ENCODE measurements at regions not wholly inside any gene's neighbourhood (a gene's known extent, or its start where the extent isn't known, plus 50 kb on each side); places are given as distances from the start of the nearest gene placed in this dataset.

GRCh38 chr15:69686626-69687025 lies 234.0 kb downstream of the RPLP1 start:
- intact Hi-C loops (cut with DNase I): no loop called here
- Histone ChIP-seq H3K27ac (no peak overlapping the region), H3K9me3 (no peaks in the 10 kb centered on the region), H3K36me3 (no peaks in the 10 kb centered on the region), H3K4me3 (replicated peaks in 1 of 3) (no peak overlapping the region), H3K27me3 (no peaks in the 10 kb centered on the region), H3K4me1 (no peaks in the 10 kb centered on the region)
- no peak for TF ChIP-seq CTCF (IDR thresholded peaks at IDR 0.05)
- no peak for TF ChIP-seq POLR2A (IDR thresholded peaks at IDR 0.05)
- DNase-seq: no peak
- WGBS, 2 donors: 86 to 91% methylated on average over 7 of the region's 7 CpGs

- Histone ChIP-seq H3K4me1 (no peaks in the 10 kb centered on the region), H3K27me3 (no peaks in the 10 kb centered on the region), H3K36me3 (no peaks in the 10 kb centered on the region), H3K4me3 (replicated peaks in 1 of 3) (no peak overlapping the region), H3K27ac (no peak overlapping the region), H3K9me3 (no peaks in the 10 kb centered on the region)
- intact Hi-C loops (cut with DNase I): no loop called here
- no peak for TF ChIP-seq CTCF (IDR thresholded peaks at IDR 0.05)
- no peak for TF ChIP-seq POLR2A (IDR thresholded peaks at IDR 0.05)
- WGBS, 2 donors: 100% methylated on average over 1 of the region's 1 CpG
- DNase-seq: no peak
These were observed 236.5 kb downstream of the RPLP1 start for GRCh38 chr15:69689133-69689532.

DNA sequence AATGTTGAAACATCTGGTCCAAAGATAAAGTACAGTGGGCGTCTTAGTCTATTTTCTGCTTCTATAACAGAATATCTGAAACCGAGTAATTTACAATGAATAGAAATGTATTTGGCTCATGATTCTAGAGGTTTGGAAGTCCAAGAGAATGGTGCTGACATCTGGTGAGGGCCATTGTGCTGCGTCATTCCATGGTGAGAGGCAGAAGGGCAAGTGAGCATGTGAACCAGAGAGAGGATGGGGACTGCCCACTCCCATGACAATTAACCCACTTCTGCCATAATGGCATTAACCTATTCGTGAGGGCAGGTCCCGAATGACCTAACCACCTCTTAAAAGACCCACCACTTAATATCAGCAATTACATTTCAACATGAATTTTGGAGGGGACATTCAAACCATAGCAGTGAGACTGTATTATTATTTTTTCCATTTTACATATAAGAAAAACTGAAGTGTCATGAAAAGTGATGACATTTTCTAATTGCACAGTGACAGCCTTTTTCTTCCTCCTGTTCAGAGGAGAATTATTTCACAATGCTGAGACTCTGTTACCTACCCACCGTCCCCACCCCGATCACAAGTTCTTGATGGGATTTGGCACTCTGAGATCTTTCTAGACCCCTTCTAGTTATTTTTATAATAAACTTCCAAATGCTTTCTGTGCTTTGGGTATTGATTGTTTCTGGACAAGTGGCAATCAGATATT lies 238.8 kb downstream of the RPLP1 start:
- DNase-seq: no peak
- 89 to 91% methylated on average over 7 of the region's 7 CpGs for WGBS, 2 donors
- Histone ChIP-seq H3K4me1 (no peaks in the 10 kb centered on the region), H3K27ac (no peak overlapping the region), H3K36me3 (no peaks in the 10 kb centered on the region), H3K27me3 (no peaks in the 10 kb centered on the region), H3K4me3 (replicated peaks in 1 of 3) (no peak overlapping the region), H3K9me3 (no peaks in the 10 kb centered on the region)
- intact Hi-C loops (cut with DNase I): no loop called here
- TF ChIP-seq POLR2A (IDR thresholded peaks at IDR 0.05): no peak
- no peak for TF ChIP-seq CTCF (IDR thresholded peaks at IDR 0.05)

DNA sequence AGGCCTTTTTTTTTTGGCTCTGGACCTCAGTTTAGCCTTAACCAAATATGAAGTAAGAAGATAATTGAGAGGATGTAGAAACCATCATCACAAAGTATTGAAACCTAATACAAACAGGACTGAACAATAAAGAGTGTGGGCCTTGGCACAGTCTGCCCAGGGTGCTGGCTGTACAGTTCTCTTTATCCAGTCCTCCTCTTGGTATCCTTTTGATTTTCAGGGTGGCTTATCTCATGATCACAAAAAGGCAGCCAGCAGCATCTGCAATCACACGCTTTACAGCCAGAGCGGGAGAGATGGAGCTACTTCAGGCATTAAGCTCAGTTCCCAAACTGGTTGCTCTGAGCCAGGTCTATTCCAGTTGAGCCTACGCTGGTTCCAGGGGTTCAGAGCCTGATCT lies 239.7 kb downstream of the RPLP1 start:
- no peaks in the 10 kb centered on the region for H3K4me1 ChIP-seq
- 91 to 97% methylated on average over 3 of the region's 3 CpGs for WGBS, 2 donors
- H3K36me3 ChIP-seq: no peaks in the 10 kb centered on the region
- H3K4me3 ChIP-seq (replicated peaks in 1 of 3): no peak overlapping the region
- no peak overlapping the region for H3K27ac ChIP-seq
- no peak for TF ChIP-seq CTCF (IDR thresholded peaks at IDR 0.05)
- TF ChIP-seq POLR2A (IDR thresholded peaks at IDR 0.05): no peak
- intact Hi-C loops (cut with DNase I): no loop called here
- H3K9me3 ChIP-seq: no peaks in the 10 kb centered on the region
- H3K27me3 ChIP-seq: no peaks in the 10 kb centered on the region
- no peak for DNase-seq

GRCh38 chr15:69693059-69693458 lies 240.4 kb downstream of the RPLP1 start:
- Histone ChIP-seq H3K27me3 (no peaks in the 10 kb centered on the region), H3K4me3 (replicated peaks in 1 of 3) (no peak overlapping the region), H3K27ac (no peak overlapping the region), H3K9me3 (no peaks in the 10 kb centered on the region), H3K4me1 (no peaks in the 10 kb centered on the region), H3K36me3 (no peaks in the 10 kb centered on the region)
- intact Hi-C loops (cut with DNase I): no loop called here
- DNase-seq: no peak
- no peak for TF ChIP-seq POLR2A (IDR thresholded peaks at IDR 0.05)
- no peak for TF ChIP-seq CTCF (IDR thresholded peaks at IDR 0.05)
- WGBS, 2 donors: 86 to 91% methylated on average over 4 of the region's 4 CpGs

Measured in thyroid gland (tissue), 4 donors.